ENCODE measurements at regions not wholly inside any gene's neighbourhood (a gene's known extent, or its start where the extent isn't known, plus 50 kb on each side); places are given as distances from the start of the nearest gene placed in this dataset.

DNA sequence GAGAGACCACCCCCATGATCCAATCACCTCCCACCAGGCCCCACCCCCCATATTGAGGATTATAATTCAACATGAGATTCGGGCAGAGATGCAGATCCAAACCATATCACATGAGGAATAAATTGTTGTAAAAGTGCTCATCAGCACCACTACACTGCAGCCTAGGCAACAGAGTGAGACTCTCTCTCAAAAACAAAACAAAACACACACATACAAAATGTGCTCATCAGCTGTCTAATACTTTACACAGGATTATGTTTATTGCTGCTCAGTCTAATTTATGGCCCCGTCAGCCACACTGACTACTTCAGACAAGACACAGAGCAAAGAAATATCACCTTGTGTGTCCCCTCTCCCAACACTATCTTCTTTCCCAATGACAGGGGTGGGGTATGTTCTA lies 72.9 kb upstream of the PPM1J start:
- CTCF ChIA-PET, result interaction anchor here (2.3 to 8.9 kb wide), 3 partner anchors 16 to 285 kb away, joined by 8 to 70 read pairs (median 12); partner anchors contain the start of genes LRIG2 and PPM1J
- POLR2A ChIA-PET, result interaction anchor here (1.3 kb wide), 2 partner anchors 9 to 17 kb away, joined by 3 read pairs; no protein-coding TSS in a partner anchor
- H3K36me3 Mint-ChIP-seq (ENCODE audit: insufficient read depth, unreplicated experiment), result no peaks in the 10 kb centered on the region
- intact Hi-C loops (cut with micrococcal nuclease), result no loop called here
- DNase-seq (ENCODE audit: unreplicated experiment), result no peak
- H3K27ac Mint-ChIP-seq (ENCODE audit: low read depth, unreplicated experiment), result no peak overlapping the region
- H3K9me3 Mint-ChIP-seq (ENCODE audit: unreplicated experiment), result no peaks in the 10 kb centered on the region
- no peak overlapping the region for H3K4me3 Mint-ChIP-seq (ENCODE audit: unreplicated experiment)
- no peaks in the 10 kb centered on the region for H3K4me1 Mint-ChIP-seq (ENCODE audit: insufficient read depth, unreplicated experiment)
- TF ChIP-seq, protein P1, sequence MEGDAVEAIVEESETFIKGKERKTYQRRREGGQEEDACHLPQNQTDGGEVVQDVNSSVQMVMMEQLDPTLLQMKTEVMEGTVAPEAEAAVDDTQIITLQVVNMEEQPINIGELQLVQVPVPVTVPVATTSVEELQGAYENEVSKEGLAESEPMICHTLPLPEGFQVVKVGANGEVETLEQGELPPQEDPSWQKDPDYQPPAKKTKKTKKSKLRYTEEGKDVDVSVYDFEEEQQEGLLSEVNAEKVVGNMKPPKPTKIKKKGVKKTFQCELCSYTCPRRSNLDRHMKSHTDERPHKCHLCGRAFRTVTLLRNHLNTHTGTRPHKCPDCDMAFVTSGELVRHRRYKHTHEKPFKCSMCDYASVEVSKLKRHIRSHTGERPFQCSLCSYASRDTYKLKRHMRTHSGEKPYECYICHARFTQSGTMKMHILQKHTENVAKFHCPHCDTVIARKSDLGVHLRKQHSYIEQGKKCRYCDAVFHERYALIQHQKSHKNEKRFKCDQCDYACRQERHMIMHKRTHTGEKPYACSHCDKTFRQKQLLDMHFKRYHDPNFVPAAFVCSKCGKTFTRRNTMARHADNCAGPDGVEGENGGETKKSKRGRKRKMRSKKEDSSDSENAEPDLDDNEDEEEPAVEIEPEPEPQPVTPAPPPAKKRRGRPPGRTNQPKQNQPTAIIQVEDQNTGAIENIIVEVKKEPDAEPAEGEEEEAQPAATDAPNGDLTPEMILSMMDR (IDR thresholded peaks at IDR 0.05; ENCODE audit: unreplicated experiment), result no peak
- no TSS peak for BruUV-seq (replicated peaks)
- no peaks in the 10 kb centered on the region for H3K27me3 Mint-ChIP-seq (ENCODE audit: insufficient read depth, unreplicated experiment)

DNA sequence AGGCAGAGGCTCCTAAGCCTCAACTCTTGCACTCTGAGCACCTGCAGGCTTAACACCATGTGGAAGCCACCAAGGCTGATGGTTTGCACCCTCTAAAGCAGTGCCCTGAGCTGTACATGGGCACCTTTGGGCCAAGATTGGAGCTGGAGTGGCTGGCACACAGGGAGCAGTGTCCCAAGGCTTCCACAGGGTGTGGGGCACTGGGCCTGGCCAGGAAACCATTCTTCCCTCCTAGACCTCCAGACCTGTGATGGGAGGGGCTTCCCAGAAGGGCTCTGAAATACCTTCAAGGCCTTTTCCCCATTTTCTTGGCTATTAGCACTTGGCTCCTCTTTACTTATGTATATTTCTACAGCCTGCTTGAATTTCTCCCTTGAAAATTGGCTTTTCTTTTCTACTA lies 67.9 kb upstream of the PPM1J start:
- H3K36me3 Mint-ChIP-seq (ENCODE audit: insufficient read depth, unreplicated experiment), result no peaks in the 10 kb centered on the region
- TF ChIP-seq, protein P1 (IDR thresholded peaks at IDR 0.05; ENCODE audit: unreplicated experiment), result no peak
- no peak overlapping the region for H3K27ac Mint-ChIP-seq (ENCODE audit: low read depth, unreplicated experiment)
- ChIA-PET POLR2A (no interaction called here), CTCF (interaction anchor here (0.7 to 8.9 kb wide), 6 partner anchors 15 to 66 kb away, joined by 3 to 70 read pairs (median 4); partner anchors contain the start of gene PPM1J)
- H3K9me3 Mint-ChIP-seq (ENCODE audit: unreplicated experiment), result no peaks in the 10 kb centered on the region
- intact Hi-C loops (cut with micrococcal nuclease), result no loop called here
- H3K4me1 Mint-ChIP-seq (ENCODE audit: insufficient read depth, unreplicated experiment), result no peaks in the 10 kb centered on the region
- DNase-seq (ENCODE audit: unreplicated experiment), result no peak
- BruUV-seq (replicated peaks), result no TSS peak
- no peaks in the 10 kb centered on the region for H3K27me3 Mint-ChIP-seq (ENCODE audit: insufficient read depth, unreplicated experiment)
- H3K4me3 Mint-ChIP-seq (ENCODE audit: unreplicated experiment), result no peak overlapping the region

DNA sequence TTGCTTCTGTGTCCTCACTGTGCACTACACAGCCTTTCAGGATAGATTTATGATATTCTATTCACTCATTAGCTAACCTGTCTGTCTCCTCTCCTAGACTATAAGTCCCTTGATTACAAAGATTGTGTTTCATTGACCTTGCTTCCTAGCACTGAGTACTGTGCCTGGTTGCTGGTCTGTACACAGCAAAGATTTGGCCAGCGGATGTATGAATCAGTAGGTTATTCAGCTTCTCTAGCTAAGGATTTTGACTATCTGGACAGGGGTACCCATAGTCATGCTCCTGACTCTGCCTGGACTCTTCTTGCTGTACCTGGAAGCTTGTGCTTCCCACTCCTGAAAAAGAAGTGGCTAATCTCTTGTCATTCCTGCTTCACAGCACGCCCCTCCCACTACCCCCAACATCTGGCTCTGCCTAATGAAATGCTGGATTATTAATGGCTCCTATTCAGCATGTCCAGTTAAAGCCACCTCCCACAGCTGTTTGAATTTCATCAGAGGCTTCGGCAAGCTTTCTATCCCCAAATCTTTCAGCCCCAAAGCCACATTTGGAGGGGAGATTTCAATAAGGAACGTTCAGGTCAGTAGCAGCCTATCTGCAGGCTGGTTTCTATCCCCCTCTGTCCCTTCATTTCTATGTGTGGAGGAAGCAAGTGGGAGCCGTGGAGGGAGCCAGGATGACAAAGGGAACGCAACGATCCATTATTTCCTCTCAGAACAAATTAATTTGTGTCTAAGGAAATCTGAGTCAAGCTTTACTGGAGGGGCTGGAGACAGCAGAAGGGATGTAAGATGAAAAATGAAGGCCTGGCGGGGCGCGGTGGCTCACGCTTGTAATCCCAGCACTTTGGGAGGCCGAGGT lies 64.8 kb upstream of the PPM1J start:
- Mint-ChIP-seq H3K9me3 (ENCODE audit: unreplicated experiment) (no peaks in the 10 kb centered on the region), H3K4me1 (ENCODE audit: insufficient read depth, unreplicated experiment) (no peaks in the 10 kb centered on the region), H3K27me3 (ENCODE audit: insufficient read depth, unreplicated experiment) (no peaks in the 10 kb centered on the region), H3K4me3 (ENCODE audit: unreplicated experiment) (no peak overlapping the region), H3K36me3 (ENCODE audit: insufficient read depth, unreplicated experiment) (no peaks in the 10 kb centered on the region), H3K27ac (ENCODE audit: low read depth, unreplicated experiment) (no peak overlapping the region)
- no peak for DNase-seq (ENCODE audit: unreplicated experiment)
- no TSS peak for BruUV-seq (replicated peaks)
- CTCF ChIA-PET, result interaction anchor here (0.6 to 2.8 kb wide), 6 partner anchors 17 to 64 kb away, joined by 3 to 18 read pairs (median 4); a partner anchor contains a TSS
- TF ChIP-seq, protein P1 (IDR thresholded peaks at IDR 0.05; ENCODE audit: unreplicated experiment), result no peak
- intact Hi-C loops (cut with micrococcal nuclease), result no loop called here
- POLR2A ChIA-PET, result interaction anchor here (0.8 kb wide), 1 partner anchor 17 kb away, joined by 3 read pairs; no protein-coding TSS in a partner anchor

DNA sequence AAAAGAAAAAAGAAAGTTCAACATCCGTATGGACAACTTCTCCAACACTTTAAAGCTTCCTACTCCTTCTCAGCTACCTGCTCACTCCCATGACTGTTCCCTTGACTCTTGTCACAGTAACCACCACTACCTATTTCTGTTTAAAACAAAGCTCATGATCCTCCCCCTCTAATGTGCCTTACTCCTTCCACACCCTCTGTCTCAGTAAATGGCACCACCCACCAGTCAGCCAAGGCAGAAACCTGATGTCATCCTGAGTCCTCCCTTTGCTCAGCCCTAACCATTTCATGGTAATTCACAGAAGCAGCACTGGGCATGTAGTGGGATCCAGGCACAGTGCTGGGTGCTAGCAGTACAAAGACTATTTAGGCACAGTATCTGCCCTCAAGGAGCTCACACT lies 63.0 kb upstream of the PPM1J start:
- no peaks in the 10 kb centered on the region for H3K9me3 Mint-ChIP-seq (ENCODE audit: unreplicated experiment)
- ChIA-PET CTCF (interaction anchor here (0.7 to 2.8 kb wide), 4 partner anchors 12 to 63 kb away, joined by 3 to 18 read pairs (median 6); a partner anchor contains a TSS), POLR2A (interaction anchor here (0.6 to 0.8 kb wide), 2 partner anchors 10 to 350 kb away, joined by 3 read pairs; no protein-coding TSS in a partner anchor)
- TF ChIP-seq, protein P1 (IDR thresholded peaks at IDR 0.05; ENCODE audit: unreplicated experiment), result no peak
- DNase-seq (ENCODE audit: unreplicated experiment), result no peak
- intact Hi-C loops (cut with micrococcal nuclease), result no loop called here
- H3K4me3 Mint-ChIP-seq (ENCODE audit: unreplicated experiment), result no peak overlapping the region
- H3K27ac Mint-ChIP-seq (ENCODE audit: low read depth, unreplicated experiment), result no peak overlapping the region
- no peaks in the 10 kb centered on the region for H3K27me3 Mint-ChIP-seq (ENCODE audit: insufficient read depth, unreplicated experiment)
- no peaks in the 10 kb centered on the region for H3K4me1 Mint-ChIP-seq (ENCODE audit: insufficient read depth, unreplicated experiment)
- no TSS peak for BruUV-seq (replicated peaks)
- no peaks in the 10 kb centered on the region for H3K36me3 Mint-ChIP-seq (ENCODE audit: insufficient read depth, unreplicated experiment)

Measured in MCF 10A (cell line).